ENCODE measurements at regions not wholly inside any gene's neighbourhood (a gene's known extent, or its start where the extent isn't known, plus 50 kb on each side); places are given as distances from the start of the nearest gene placed in this dataset.

- no peaks in the 10 kb centered on the region for H3K27me3 ChIP-seq (ENCODE audit: control insufficient read depth in 2 of 2, insufficient read depth in 2 of 2, low read length in 2 of 2)
- no peaks in the 10 kb centered on the region for H3K4me1 Mint-ChIP-seq
- H3K36me3 Mint-ChIP-seq: no peaks in the 10 kb centered on the region
- H3K4me2 ChIP-seq (replicated peaks; ENCODE audit: extremely low read depth, low read length, poor library complexity, severe bottlenecking): no peak overlapping the region
- no peak for DNase-seq
- H2AFZ ChIP-seq (ENCODE audit: insufficient read depth, low read depth, low read length, poor library complexity, severe bottlenecking): no peak overlapping the region
- intact Hi-C loops (cut with micrococcal nuclease): no loop called here
- no peaks in the 10 kb centered on the region for H4K20me1 ChIP-seq (ENCODE audit: insufficient read depth, low read length)
- no peaks in the 10 kb centered on the region for H3K9me3 ChIP-seq (replicated peaks in 1 of 2; ENCODE audit: control insufficient read depth in 1 of 2, insufficient read depth in 1 of 2, low read length in 2 of 2)
- no peaks in the 10 kb centered on the region for H3K36me3 ChIP-seq (replicated peaks in 1 of 2; ENCODE audit: control insufficient read depth in 1 of 2, insufficient read depth in 2 of 2, low read length in 2 of 2)
- no CpG with 5 or more reads among the region's 9 CpGs for WGBS (ENCODE audit: insufficient coverage)
- H3K27me3 Mint-ChIP-seq (ENCODE audit: low read depth in 3 of 3): peaks cover 0 to 4% (median 2%) of the 10 kb centered on the region in 3 donors
- no peak overlapping the region for H3K27ac Mint-ChIP-seq
- H3K4me1 ChIP-seq (ENCODE audit: control insufficient read depth in 1 of 2, insufficient read depth in 2 of 2, low read length in 2 of 2): no peaks in the 10 kb centered on the region
- H3K4me3 Mint-ChIP-seq: no peak overlapping the region
- no peak overlapping the region for H3K4me3 ChIP-seq (replicated peaks in 1 of 3; ENCODE audit: low read depth in 2 of 3, low read length in 3 of 3)
- no peak overlapping the region for H3K27ac ChIP-seq (ENCODE audit: low read depth in 1 of 2, low read length in 2 of 2)
- TF ChIP-seq, protein P1, sequence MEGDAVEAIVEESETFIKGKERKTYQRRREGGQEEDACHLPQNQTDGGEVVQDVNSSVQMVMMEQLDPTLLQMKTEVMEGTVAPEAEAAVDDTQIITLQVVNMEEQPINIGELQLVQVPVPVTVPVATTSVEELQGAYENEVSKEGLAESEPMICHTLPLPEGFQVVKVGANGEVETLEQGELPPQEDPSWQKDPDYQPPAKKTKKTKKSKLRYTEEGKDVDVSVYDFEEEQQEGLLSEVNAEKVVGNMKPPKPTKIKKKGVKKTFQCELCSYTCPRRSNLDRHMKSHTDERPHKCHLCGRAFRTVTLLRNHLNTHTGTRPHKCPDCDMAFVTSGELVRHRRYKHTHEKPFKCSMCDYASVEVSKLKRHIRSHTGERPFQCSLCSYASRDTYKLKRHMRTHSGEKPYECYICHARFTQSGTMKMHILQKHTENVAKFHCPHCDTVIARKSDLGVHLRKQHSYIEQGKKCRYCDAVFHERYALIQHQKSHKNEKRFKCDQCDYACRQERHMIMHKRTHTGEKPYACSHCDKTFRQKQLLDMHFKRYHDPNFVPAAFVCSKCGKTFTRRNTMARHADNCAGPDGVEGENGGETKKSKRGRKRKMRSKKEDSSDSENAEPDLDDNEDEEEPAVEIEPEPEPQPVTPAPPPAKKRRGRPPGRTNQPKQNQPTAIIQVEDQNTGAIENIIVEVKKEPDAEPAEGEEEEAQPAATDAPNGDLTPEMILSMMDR (IDR thresholded peaks at IDR 0.05): no peak
- no peaks in the 10 kb centered on the region for H3K79me2 ChIP-seq (ENCODE audit: insufficient read depth, low read length)
- no peak overlapping the region for H3K9ac ChIP-seq (ENCODE audit: insufficient read depth, low read length, poor library complexity, severe bottlenecking)
- peaks cover 0 to 12% (median 3%) of the 10 kb centered on the region in 7 donors for H3K9me3 Mint-ChIP-seq
Measured at GRCh38 chr12:105622846-105623736, 292.6 kb downstream of the C12orf75 start.

GRCh38 chr12:105626653-105627052 is 296.2 kb downstream of the C12orf75 start:
- H3K9ac ChIP-seq (ENCODE audit: insufficient read depth, low read length, poor library complexity, severe bottlenecking): no peak overlapping the region
- no peak overlapping the region for H3K27ac ChIP-seq (ENCODE audit: low read depth in 1 of 2, low read length in 2 of 2)
- no peak overlapping the region for H2AFZ ChIP-seq (ENCODE audit: insufficient read depth, low read depth, low read length, poor library complexity, severe bottlenecking)
- intact Hi-C loops (cut with micrococcal nuclease): no loop called here
- no CpG with 5 or more reads among the region's 3 CpGs for WGBS (ENCODE audit: insufficient coverage)
- H3K4me1 Mint-ChIP-seq: no peaks in the 10 kb centered on the region
- no peak for DNase-seq
- TF ChIP-seq, protein P1 (IDR thresholded peaks at IDR 0.05): no peak
- H3K9me3 Mint-ChIP-seq: peaks cover 2 to 14% (median 6%) of the 10 kb centered on the region in 7 donors
- H3K36me3 Mint-ChIP-seq: no peaks in the 10 kb centered on the region
- no peaks in the 10 kb centered on the region for H3K79me2 ChIP-seq (ENCODE audit: insufficient read depth, low read length)
- H3K4me1 ChIP-seq (ENCODE audit: control insufficient read depth in 1 of 2, insufficient read depth in 2 of 2, low read length in 2 of 2): no peaks in the 10 kb centered on the region
- H3K36me3 ChIP-seq (replicated peaks in 1 of 2; ENCODE audit: control insufficient read depth in 1 of 2, insufficient read depth in 2 of 2, low read length in 2 of 2): no peaks in the 10 kb centered on the region
- no peak overlapping the region for H3K27ac Mint-ChIP-seq
- no peaks in the 10 kb centered on the region for H3K9me3 ChIP-seq (replicated peaks in 1 of 2; ENCODE audit: control insufficient read depth in 1 of 2, insufficient read depth in 1 of 2, low read length in 2 of 2)
- no peaks in the 10 kb centered on the region for H3K27me3 ChIP-seq (ENCODE audit: control insufficient read depth in 2 of 2, insufficient read depth in 2 of 2, low read length in 2 of 2)
- H3K4me3 ChIP-seq (replicated peaks in 1 of 3; ENCODE audit: low read depth in 2 of 3, low read length in 3 of 3): no peak overlapping the region
- no peak overlapping the region for H3K4me3 Mint-ChIP-seq
- H3K27me3 Mint-ChIP-seq (ENCODE audit: low read depth in 3 of 3): peaks cover 0 to 3% (median 2%) of the 10 kb centered on the region in 3 donors
- H4K20me1 ChIP-seq (ENCODE audit: insufficient read depth, low read length): no peaks in the 10 kb centered on the region
- H3K4me2 ChIP-seq (replicated peaks; ENCODE audit: extremely low read depth, low read length, poor library complexity, severe bottlenecking): no peak overlapping the region
